Ovary (tissue), 7 donors: ENCODE measurements at regions not wholly inside any gene's neighbourhood (a gene's known extent, or its start where the extent isn't known, plus 50 kb on each side); places are given as distances from the start of the nearest gene placed in this dataset.

ENCODE experiments used
- DNase-seq, 5 donors: peaks; one replicate each; pipeline ENCODE4 v3.0.0-alpha.2; 2019 to 2020
- H3K27ac ChIP-seq, 2 donors: fragments of 200-600 bp; one replicate each; pipeline versions ENCODE4 v1.5.1 to v1.8.0; 2019 to 2022
- H3K27me3 ChIP-seq: fragments of 200-600 bp; one replicate; pipeline ENCODE4 v1.8.0; 2022
- H3K36me3 ChIP-seq: fragments of 200-600 bp; sonication (generic); one replicate; pipeline ENCODE4 v1.5.1; 2019
- H3K4me1 ChIP-seq: one replicate; pipeline ENCODE4 v1.8.1; 2013; ENCODE audit warnings: mild to moderate bottlenecking, moderate library complexity; ENCODE audit not compliant: insufficient read depth
- H3K4me3 ChIP-seq: fragments of 200-600 bp; sonication (generic); one replicate; pipeline ENCODE4 v1.5.1; 2017
- H3K9me3 ChIP-seq, 2 donors: fragments of 200-600 bp in 1 of 2; sonication (generic) in 1 of 2; one replicate each; pipeline versions ENCODE4 v1.5.1 to v1.8.1; 2013 to 2019; ENCODE audit warnings: mild to moderate bottlenecking in 1 of 2, moderate library complexity in 1 of 2
- CTCF ChIP-seq, 3 donors: fragments of 450-650 bp in 2 of 3; fragments of 200-600 bp in 1 of 3; IDR thresholded peaks; one replicate each; pipeline versions ENCODE4 v1.5.1 to v1.8.0; 2016 to 2022; ENCODE audit warnings: antibody characterized with exemption in 3 of 3, mild to moderate bottlenecking in 1 of 3
- EP300 ChIP-seq: sonication (generic); formaldehyde crosslinking; IDR thresholded peaks from one replicate; pipeline ENCODE4 v1.6.1; 2017; ENCODE audit warnings: antibody characterized with exemption
- POLR2A ChIP-seq: fragments of 450-650 bp; IDR thresholded peaks from one replicate; pipeline ENCODE4 v1.6.1; 2017; ENCODE audit warnings: antibody characterized with exemption, mild to moderate bottlenecking, moderate library complexity
- WGBS, 3 donors: extraction: QIAGEN DNeasy Blood & Tissue Kit in 1 of 3; methylation state at CpG; one replicate each; pipeline versions ENCODE4 v1.1.5 to v1.1.7; 2013 to 2017; 5-methylcytosine and 5-hydroxymethylcytosine counted together
- intact Hi-C, 4 donors: fragments of 100-400 bp; cut with DNase I; formaldehyde crosslinking; loops; one replicate each; pipeline versions ENCODE4 v1.11.0 to v1.15.1; 2022 to 2023
- donor health status: DM: no; HTN: no; CAD: no; lungs with moderate emphysema.
- donor health status: DM: no; HTN: no; CAD: no.
- donor health status: Bipolar disorder and iron deficiency.
- donor health status: DM: no; HTN: no; CAD: no.
- donor health status: DM: yes; HTN: yes; CAD: no.

GRCh38 chr11:71201936-71202597 lies 50.3 kb downstream of the SHANK2 start:
- TF ChIP-seq CTCF (IDR thresholded peaks at IDR 0.05) = no peak
- Histone ChIP-seq H3K36me3 (no peaks in the 10 kb centered on the region), H3K9me3 (no peaks in the 10 kb centered on the region), H3K4me3 (no peak overlapping the region), H3K4me1 (no peaks in the 10 kb centered on the region), H3K27ac (no peak overlapping the region), H3K27me3 (no peaks in the 10 kb centered on the region)
- WGBS, 3 donors = 74 to 81% (median 80%) methylated on average over 6 of the region's 6 CpGs
- no peak for DNase-seq
- intact Hi-C loops = no loop called here

- TF ChIP-seq POLR2A = no peak
- TF ChIP-seq EP300 = no peak
- TF ChIP-seq CTCF (IDR thresholded peaks at IDR 0.05) = no peak
- no peaks in the 10 kb centered on the region for H3K4me1 ChIP-seq
- H3K4me3 ChIP-seq = no peak overlapping the region
- no peaks in the 10 kb centered on the region for H3K36me3 ChIP-seq
- intact Hi-C loops = no loop called here
- H3K27ac ChIP-seq = no peak overlapping the region
- no peak for DNase-seq
- 88 to 90% (median 89%) methylated on average over 20 of the region's 20 CpGs for WGBS, 3 donors
- no peaks in the 10 kb centered on the region for H3K27me3 ChIP-seq
- no peaks in the 10 kb centered on the region for H3K9me3 ChIP-seq
These were observed 51.1 kb downstream of the SHANK2 start for GRCh38 chr11:71201231-71201630.

GRCh38 chr11:71200761-71201160 lies 51.6 kb downstream of the SHANK2 start:
- WGBS, 3 donors = 72 to 85% (median 85%) methylated on average over 5 of the region's 5 CpGs
- H3K9me3 ChIP-seq = no peaks in the 10 kb centered on the region
- H3K4me3 ChIP-seq = no peak overlapping the region
- no peaks in the 10 kb centered on the region for H3K27me3 ChIP-seq
- H3K36me3 ChIP-seq = no peaks in the 10 kb centered on the region
- intact Hi-C loops = no loop called here
- no peak overlapping the region for H3K27ac ChIP-seq
- TF ChIP-seq EP300 = no peak
- no peak for TF ChIP-seq POLR2A
- TF ChIP-seq CTCF (IDR thresholded peaks at IDR 0.05) = no peak
- no peak for DNase-seq
- no peaks in the 10 kb centered on the region for H3K4me1 ChIP-seq

GRCh38 chr11:71200172-71200716 lies 52.1 kb downstream of the SHANK2 start:
- WGBS, 3 donors = 80 to 83% (median 82%) methylated on average over 9 of the region's 9 CpGs
- no peaks in the 10 kb centered on the region for H3K4me1 ChIP-seq
- no peak for DNase-seq

More at GRCh38 chr11:71200172-71200716, 52.1 kb downstream of the SHANK2 start:
- Histone ChIP-seq H3K4me3 (no peak overlapping the region), H3K27me3 (no peaks in the 10 kb centered on the region), H3K27ac (no peak overlapping the region), H3K9me3 (no peaks in the 10 kb centered on the region), H3K36me3 (no peaks in the 10 kb centered on the region)
- TF ChIP-seq CTCF (IDR thresholded peaks at IDR 0.05) (no peak), EP300 (no peak)
- intact Hi-C loops = no loop called here
